ENCODE measurements at regions not wholly inside any gene's neighbourhood (a gene's known extent, or its start where the extent isn't known, plus 50 kb on each side); places are given as distances from the start of the nearest gene placed in this dataset.
"Not testable (repeated sequence)": the region's sequence is repeated elsewhere in the genome, so short reads cannot be mapped to it uniquely, and the experiment has no call there.

- no peak overlapping the region for H3K4me3 ChIP-seq (ENCODE audit: control insufficient read depth, low read depth, low read length)
- no peak for DNase-seq (ENCODE audit: low read depth)
- TF ChIP-seq, protein P1, sequence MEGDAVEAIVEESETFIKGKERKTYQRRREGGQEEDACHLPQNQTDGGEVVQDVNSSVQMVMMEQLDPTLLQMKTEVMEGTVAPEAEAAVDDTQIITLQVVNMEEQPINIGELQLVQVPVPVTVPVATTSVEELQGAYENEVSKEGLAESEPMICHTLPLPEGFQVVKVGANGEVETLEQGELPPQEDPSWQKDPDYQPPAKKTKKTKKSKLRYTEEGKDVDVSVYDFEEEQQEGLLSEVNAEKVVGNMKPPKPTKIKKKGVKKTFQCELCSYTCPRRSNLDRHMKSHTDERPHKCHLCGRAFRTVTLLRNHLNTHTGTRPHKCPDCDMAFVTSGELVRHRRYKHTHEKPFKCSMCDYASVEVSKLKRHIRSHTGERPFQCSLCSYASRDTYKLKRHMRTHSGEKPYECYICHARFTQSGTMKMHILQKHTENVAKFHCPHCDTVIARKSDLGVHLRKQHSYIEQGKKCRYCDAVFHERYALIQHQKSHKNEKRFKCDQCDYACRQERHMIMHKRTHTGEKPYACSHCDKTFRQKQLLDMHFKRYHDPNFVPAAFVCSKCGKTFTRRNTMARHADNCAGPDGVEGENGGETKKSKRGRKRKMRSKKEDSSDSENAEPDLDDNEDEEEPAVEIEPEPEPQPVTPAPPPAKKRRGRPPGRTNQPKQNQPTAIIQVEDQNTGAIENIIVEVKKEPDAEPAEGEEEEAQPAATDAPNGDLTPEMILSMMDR (conservative IDR thresholded peaks at IDR 0.05; ENCODE audit: control insufficient read depth, insufficient read depth, low read depth, low read length), result no peak
Observed at GRCh38 chr3:4174791-4175190, 128.4 kb upstream of the SETMAR start.

- TF ChIP-seq, protein P1 (conservative IDR thresholded peaks at IDR 0.05; ENCODE audit: control insufficient read depth, insufficient read depth, low read depth, low read length), result no peak
- DNase-seq (ENCODE audit: low read depth), result no peak
- H3K4me3 ChIP-seq (ENCODE audit: control insufficient read depth, low read depth, low read length), result no peak overlapping the region
Observed at GRCh38 chr3:4191971-4192370, 111.2 kb upstream of the SETMAR start.

DNA sequence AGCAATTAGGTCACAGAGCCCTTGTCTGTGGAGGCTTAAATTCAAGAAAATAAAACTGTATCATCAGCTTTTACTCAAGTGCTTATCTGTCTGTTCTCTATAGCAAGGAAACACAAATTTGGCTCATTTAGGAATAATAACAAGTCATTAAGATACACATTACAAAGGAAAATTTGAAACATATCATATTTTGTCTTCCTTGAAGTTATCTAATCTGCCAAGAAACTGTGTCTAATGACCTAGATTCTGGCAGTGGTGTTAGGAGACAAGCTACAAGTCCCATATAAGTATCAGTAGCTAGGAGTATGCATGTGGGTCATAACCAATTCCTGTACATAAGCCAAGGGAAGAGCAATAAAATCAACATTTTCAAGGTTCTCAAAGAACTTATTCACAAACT lies 108.2 kb upstream of the SETMAR start:
- no peak overlapping the region for H3K4me3 ChIP-seq (ENCODE audit: control insufficient read depth, low read depth, low read length)
- no peak for DNase-seq (ENCODE audit: low read depth)
- TF ChIP-seq, protein P1 (conservative IDR thresholded peaks at IDR 0.05; ENCODE audit: control insufficient read depth, insufficient read depth, low read depth, low read length), result no peak

- TF ChIP-seq, protein P1 (conservative IDR thresholded peaks at IDR 0.05; ENCODE audit: control insufficient read depth, insufficient read depth, low read depth, low read length), result no peak
Observed at GRCh38 chr3:4196506-4197147, 106.5 kb upstream of the SETMAR start.

DNA sequence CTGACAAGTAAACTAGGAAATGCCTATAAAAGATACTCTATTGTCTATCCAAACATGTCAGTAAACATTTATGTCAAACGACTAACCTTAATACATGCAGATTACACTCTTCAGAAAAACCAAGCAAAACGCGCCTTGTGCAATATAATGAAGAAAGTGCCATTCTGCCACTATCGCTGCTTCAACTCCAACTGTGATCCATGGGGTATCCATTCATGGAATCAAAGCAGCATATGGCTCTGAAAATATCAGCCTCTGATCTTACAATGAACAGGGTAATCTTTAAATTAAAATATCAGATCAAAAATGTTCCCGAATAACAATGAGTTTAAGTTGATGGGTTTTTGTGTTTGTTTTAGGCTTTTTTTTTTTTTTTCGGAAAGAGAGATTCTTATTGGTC lies 105.5 kb upstream of the SETMAR start:
- H3K4me3 ChIP-seq (ENCODE audit: control insufficient read depth, low read depth, low read length), result no peak overlapping the region
- no peak for DNase-seq (ENCODE audit: low read depth)
- TF ChIP-seq, protein P1 (conservative IDR thresholded peaks at IDR 0.05; ENCODE audit: control insufficient read depth, insufficient read depth, low read depth, low read length), result no peak

More at GRCh38 chr3:4196506-4197147, 106.5 kb upstream of the SETMAR start:
- DNase-seq (ENCODE audit: low read depth), result no peak
- H3K4me3 ChIP-seq (ENCODE audit: control insufficient read depth, low read depth, low read length), result no peak overlapping the region

DNA sequence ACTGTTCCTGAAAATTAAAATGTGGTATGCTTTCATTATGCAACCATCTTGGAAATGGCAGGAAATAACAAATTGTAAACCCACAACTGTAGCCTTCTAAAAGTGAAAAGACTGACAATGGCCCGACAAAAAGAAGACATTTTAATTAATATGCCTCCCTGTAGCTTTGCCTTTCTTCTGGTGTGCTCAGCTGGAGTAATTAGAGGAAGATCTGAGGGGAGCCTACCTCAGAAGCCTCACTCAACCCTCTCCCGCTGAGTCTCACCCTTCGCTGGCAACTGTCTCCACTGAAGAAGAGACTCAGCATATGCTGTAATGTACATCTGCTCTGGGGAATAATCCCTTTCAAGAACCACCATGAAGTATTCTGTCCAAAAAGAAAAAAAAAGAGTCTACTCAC lies 104.7 kb upstream of the SETMAR start:
- TF ChIP-seq, protein P1 (conservative IDR thresholded peaks at IDR 0.05; ENCODE audit: control insufficient read depth, insufficient read depth, low read depth, low read length), result no peak
- H3K4me3 ChIP-seq (ENCODE audit: control insufficient read depth, low read depth, low read length), result no peak overlapping the region
- DNase-seq (ENCODE audit: low read depth), result no peak

GRCh38 chr3:4204776-4205175 lies 98.4 kb upstream of the SETMAR start:
- not testable (repeated sequence) for H3K4me3 ChIP-seq (ENCODE audit: control insufficient read depth, low read depth, low read length)

More at GRCh38 chr3:4204776-4205175, 98.4 kb upstream of the SETMAR start:
- DNase-seq (ENCODE audit: low read depth), result not testable (repeated sequence)

All from fibroblast of mammary gland (primary cell).